K562 (cell line): ENCODE measurements at regions not wholly inside any gene's neighbourhood (a gene's known extent, or its start where the extent isn't known, plus 50 kb on each side); places are given as distances from the start of the nearest gene placed in this dataset.

ENCODE experiments used
- ATAC-seq: fragments of 200-7000 bp; cut with Tn5 transposase; 3 replicates; pipeline ENCODE4 v1.9.1; 2020; ENCODE audit warnings: moderate library complexity
- BruUV-seq: library from RNA; stranded (reverse); fragments of 400-500 nt; replicated peaks from 2 replicates; lab custom pipeline; 2021; lab: Mats Ljungman, UMichigan
- CTCF ChIA-PET: fragments of 300-600 bp; formaldehyde crosslinking; extraction: SDS; loops from one replicate; lab custom pipeline; 2021; ENCODE audit warnings: low intra/inter-chr PET ratio; lab: Yijun Ruan, JAX
- POLR2A ChIA-PET: fragments of 300-600, 350-650 bp; sonication (Branson Sonifier 250); formaldehyde crosslinking; extraction: SDS; loops from one replicate; lab custom pipeline; 2021; ENCODE audit warnings: antibody characterized with exemption, inconsistent platforms; lab: Yijun Ruan, JAX
- DNase-seq, 4 experiments: peaks; one replicate each; pipeline versions ENCODE4 v3.0.0 to v3.0.0-alpha.2; 2011 to 2018; ENCODE audit warnings: low spot score in 3 of 4, mixed read lengths in 3 of 4; ENCODE audit errors: extremely low read depth in 1 of 4
- FAIRE-seq: peaks from 2 replicates; lab custom pipeline; 2011; peaks lifted over from hg19 to GRCh38; lab: Jason Lieb, UNC
- H2AFZ ChIP-seq: 2 replicates; pipeline ENCODE4 v1.6.0; 2011; ENCODE audit warnings: low read depth, low read length, control low read depth, inconsistent platforms
- H3K27ac ChIP-seq: fragments of 200-600 bp; 3 replicates; pipeline ENCODE4 v1.8.0; 2011; ENCODE audit warnings: low read depth, mild to moderate bottlenecking, control low read depth, inconsistent platforms, low read length, moderate library complexity, mixed read lengths; ENCODE audit errors: extremely low read depth
- H3K27me3 ChIP-seq, 2 experiments: fragments of 300-600 bp in 1 of 2; 2 replicates in 1 of 2; 3 replicates in 1 of 2; pipeline versions ENCODE4 v1.6.0 to v1.8.0; 2011; ENCODE audit warnings: inconsistent platforms in 2 of 2, low read length in 2 of 2, mild to moderate bottlenecking in 1 of 2, mixed read lengths in 1 of 2, moderate library complexity in 1 of 2; ENCODE audit not compliant: control insufficient read depth in 2 of 2, insufficient read depth in 2 of 2
- H3K36me3 ChIP-seq: fragments of 300-600 bp; 3 replicates; pipeline ENCODE4 v1.8.0; 2011; ENCODE audit warnings: mild to moderate bottlenecking, low read length, inconsistent platforms; ENCODE audit not compliant: control insufficient read depth, insufficient read depth
- H3K4me1 ChIP-seq, 2 experiments: fragments of 200-600 bp in 1 of 2; replicated peaks in 1 of 2; 2 replicates in 1 of 2; 3 replicates in 1 of 2; pipeline versions ENCODE4 v1.5.1 to v1.8.0; 2011; ENCODE audit warnings: inconsistent platforms in 2 of 2, low read length in 2 of 2, mild to moderate bottlenecking in 1 of 2, mixed read lengths in 1 of 2, moderate library complexity in 1 of 2; ENCODE audit not compliant: control insufficient read depth in 2 of 2, insufficient read depth in 2 of 2
- H3K4me2 ChIP-seq: 2 replicates; pipeline ENCODE4 v1.6.1; 2011; ENCODE audit warnings: low read length, control low read depth, inconsistent platforms, mixed read lengths; ENCODE audit not compliant: insufficient read depth
- H3K4me3 ChIP-seq: fragments of 200-600 bp; sonication (generic), shearing (Covaris generic); 2 replicates; pipeline ENCODE4 v1.5.1; 2016; ENCODE audit warnings: control low read depth, inconsistent platforms
- H3K79me2 ChIP-seq: fragments of 200-600 bp; 3 replicates; pipeline ENCODE4 v1.8.0; 2011; ENCODE audit warnings: low read length, inconsistent platforms; ENCODE audit not compliant: control insufficient read depth, insufficient read depth
- H3K9ac ChIP-seq, 2 experiments: 2 replicates each; pipeline versions ENCODE4 v1.6.0 to v1.6.1; 2011; ENCODE audit warnings: low read depth in 2 of 2, low read length in 2 of 2, control low read depth in 1 of 2, inconsistent platforms in 1 of 2, mild to moderate bottlenecking in 1 of 2, mixed read lengths in 1 of 2; ENCODE audit not compliant: insufficient read depth in 1 of 2
- H3K9me1 ChIP-seq: one replicate; pipeline ENCODE4 v1.6.0; 2011; ENCODE audit warnings: inconsistent platforms, mild to moderate bottlenecking, low read length, moderate library complexity; ENCODE audit not compliant: control insufficient read depth, insufficient read depth
- H3K9me3 ChIP-seq: replicated peaks from 2 replicates; pipeline ENCODE4 v1.5.1; 2011; ENCODE audit warnings: low read depth, low read length, inconsistent platforms; ENCODE audit not compliant: control insufficient read depth, insufficient read depth
- H4K20me1 ChIP-seq: replicated peaks from 2 replicates; pipeline ENCODE4 v1.6.1; 2011; ENCODE audit warnings: low read length, inconsistent platforms, mixed read lengths; ENCODE audit not compliant: control insufficient read depth, insufficient read depth
- CBFB ChIP-seq: sonication (generic); formaldehyde crosslinking; IDR thresholded peaks from 2 replicates; pipeline ENCODE4 v1.4.0; 2020; ENCODE audit warnings: mild to moderate bottlenecking, missing genetic modification reagents
- ESRRA ChIP-seq: fragments of 450-650 bp; IDR thresholded peaks from 2 replicates; pipeline ENCODE4 v1.6.1; 2014; ENCODE audit warnings: low read depth, mild to moderate bottlenecking, moderate library complexity, borderline replicate concordance
- FOSL1 ChIP-seq: fragments of 200-800 bp; sonication (Bioruptor generic); conservative IDR thresholded peaks from 2 replicates; pipeline ENCODE4 v1.6.1; 2016; ENCODE audit warnings: missing genetic modification characterization, missing compliant biosample characterization
- FOXJ3 ChIP-seq: sonication (generic); formaldehyde crosslinking; IDR thresholded peaks from 2 replicates; pipeline ENCODE4 v1.4.0; 2020; ENCODE audit warnings: mild to moderate bottlenecking, missing genetic modification reagents
- FOXK2 ChIP-seq, 2 experiments: fragments of 450-650 bp; IDR thresholded peaks in 1 of 2; conservative IDR thresholded peaks in 1 of 2; 2 replicates each; pipeline ENCODE4 v1.6.1; 2016; ENCODE audit warnings: low read depth in 2 of 2, mild to moderate bottlenecking in 1 of 2
- HNRNPUL1 ChIP-seq: fragments of 200-400 bp; formaldehyde crosslinking; IDR thresholded peaks from 2 replicates; pipeline ENCODE4 v1.6.1; 2017; ENCODE audit warnings: low read length
- MEIS2 ChIP-seq: fragments of 450-650 bp; IDR thresholded peaks from 2 replicates; pipeline ENCODE4 v1.6.1; 2014; ENCODE audit warnings: mild to moderate bottlenecking; ENCODE audit not compliant: partially characterized antibody
- SMARCA5 ChIP-seq: fragments of 450-650 bp; IDR thresholded peaks from 2 replicates; pipeline ENCODE4 v1.6.1; 2016
- TAF7 ChIP-seq: fragments of 450-650 bp; IDR thresholded peaks from 2 replicates; pipeline ENCODE4 v1.6.1; 2016; ENCODE audit warnings: missing genetic modification characterization, missing compliant biosample characterization
- ZBED1 ChIP-seq: IDR thresholded peaks from 2 replicates; pipeline ENCODE4 v1.6.1; 2014
- ZNF140 ChIP-seq: fragments of 250-450 bp; sonication (Bioruptor Pico); IDR thresholded peaks from 2 replicates; pipeline ENCODE4 v1.8.0; 2021; ENCODE audit warnings: moderate library complexity, mild to moderate bottlenecking, inconsistent platforms
- WGBS: fragments of 100-300 bp; shearing (Covaris generic); methylation state at CpG from one replicate; pipeline ENCODE4 v1.1.6; 2016; ENCODE audit warnings: low coverage, mixed read lengths; ENCODE audit not compliant: insufficient coverage; ENCODE audit errors: missing lambda C conversion rate; 5-methylcytosine and 5-hydroxymethylcytosine counted together
- in situ Hi-C: fragments of 300-500 bp; cut with MboI; formaldehyde crosslinking; loops from 4 replicates; pipeline ENCODE4 v1.15.0; 2018; ENCODE audit warnings: inconsistent platforms, mixed read lengths
- intact Hi-C: fragments of 100-400 bp; cut with micrococcal nuclease; formaldehyde crosslinking; loops from 2 replicates; pipeline ENCODE4 v1.14.2; 2022
- TF ChIP-seq, protein P1 (sequence below): fragments of 250-450 bp; sonication (Bioruptor Pico); IDR thresholded peaks from 2 replicates; pipeline ENCODE4 v1.6.1; 2021; ENCODE audit warnings: mild to moderate bottlenecking
- TF ChIP-seq, protein P2 (sequence below): IDR thresholded peaks from 2 replicates; pipeline ENCODE4 v1.6.1; 2011; ENCODE audit not compliant: insufficient read length; ENCODE audit errors: extremely low read depth
- TF ChIP-seq, protein P3 (sequence below): fragments of 250-450 bp; sonication (Bioruptor Pico); IDR thresholded peaks from 2 replicates; pipeline ENCODE4 v1.9.0; 2021; ENCODE audit warnings: mild to moderate bottlenecking
- TF ChIP-seq, protein P4 (sequence below): sonication (generic); formaldehyde crosslinking; IDR thresholded peaks from 2 replicates; pipeline ENCODE4 v1.8.1; 2023; ENCODE audit warnings: mild to moderate bottlenecking, missing genetic modification reagents
- TF ChIP-seq, protein P5 (sequence below): fragments of 250-450 bp; sonication (Bioruptor Pico); IDR thresholded peaks from 2 replicates; pipeline ENCODE4 v1.8.0; 2022; ENCODE audit warnings: inconsistent platforms

DNA sequence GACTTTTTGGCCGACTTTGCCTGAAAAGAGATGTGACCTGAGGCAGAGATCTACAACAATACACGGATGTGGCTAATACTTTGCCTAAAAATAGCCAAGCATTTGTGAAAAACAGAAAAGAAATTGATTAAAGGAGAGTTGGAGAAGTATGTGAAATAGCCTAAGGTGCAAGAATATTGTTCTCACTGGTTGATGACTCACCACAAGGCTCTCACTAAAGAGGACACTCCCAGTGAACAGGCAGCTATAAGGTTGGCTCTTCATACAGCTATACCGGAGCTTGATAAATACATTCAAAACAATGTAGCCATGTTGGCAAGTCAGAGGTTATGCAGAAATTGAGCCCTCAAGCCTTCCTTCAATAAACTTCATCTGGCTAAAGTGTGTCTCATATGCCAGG is 317.2 kb upstream of the GRAMD2B start (continued):
- TF ChIP-seq CBFB (no peak), SMARCA5 (no peak), FOXK2 (conservative IDR thresholded peaks at IDR 0.05 in 1 of 2, IDR thresholded peaks at IDR 0.05 in 1 of 2; ENCODE audit: low read depth in 2 of 2) (no peak)
- TF ChIP-seq, protein P1, sequence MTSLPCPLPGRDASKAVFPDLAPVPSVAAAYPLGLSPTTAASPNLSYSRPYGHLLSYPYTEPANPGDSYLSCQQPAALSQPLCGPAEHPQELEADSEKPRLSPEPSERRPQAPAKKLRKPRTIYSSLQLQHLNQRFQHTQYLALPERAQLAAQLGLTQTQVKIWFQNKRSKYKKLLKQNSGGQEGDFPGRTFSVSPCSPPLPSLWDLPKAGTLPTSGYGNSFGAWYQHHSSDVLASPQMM = no peak

DNA sequence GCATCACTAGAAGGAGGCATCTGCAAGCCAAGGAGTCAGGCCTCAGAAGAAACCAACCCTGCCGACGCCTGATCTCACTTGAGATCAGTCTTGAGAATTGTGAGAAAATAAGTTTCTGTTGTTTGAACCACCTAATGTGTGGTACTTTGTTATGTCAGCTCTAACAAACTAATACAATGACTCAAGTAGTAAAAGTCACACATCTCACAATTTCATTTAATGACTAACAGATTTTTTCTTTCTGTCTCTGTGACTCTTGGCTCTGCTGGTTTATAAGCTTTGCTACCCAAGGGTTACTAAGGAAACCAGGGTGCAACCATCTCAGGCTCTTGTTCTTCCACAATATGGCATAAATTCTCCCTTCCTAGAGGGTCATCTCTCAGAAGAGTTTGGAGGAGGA is 315.8 kb upstream of the GRAMD2B start:
- in situ Hi-C loops = no loop called here
- BruUV-seq = no TSS peak
- Histone ChIP-seq H3K79me2 (no peaks in the 10 kb centered on the region), H3K27me3 (no peaks in the 10 kb centered on the region), H4K20me1 (no peaks in the 10 kb centered on the region), H3K27ac (no peak overlapping the region), H3K4me1 (no peaks in the 10 kb centered on the region), H3K4me2 (no peak overlapping the region), H2AFZ (no peak overlapping the region), H3K9me3 (no peaks in the 10 kb centered on the region; the same call in 1 of the 2 replicates), H3K9ac (no peak overlapping the region), H3K9me1 (no peaks in the 10 kb centered on the region), H3K4me3 (no peak overlapping the region), H3K36me3 (no peaks in the 10 kb centered on the region)
- WGBS = 0% methylated on average over 2 of the region's 2 CpGs
- FAIRE-seq (no peak), ATAC-seq (no peak), DNase-seq (no peak)
- TF ChIP-seq HNRNPUL1 = no peak
- TF ChIP-seq, protein P2, sequence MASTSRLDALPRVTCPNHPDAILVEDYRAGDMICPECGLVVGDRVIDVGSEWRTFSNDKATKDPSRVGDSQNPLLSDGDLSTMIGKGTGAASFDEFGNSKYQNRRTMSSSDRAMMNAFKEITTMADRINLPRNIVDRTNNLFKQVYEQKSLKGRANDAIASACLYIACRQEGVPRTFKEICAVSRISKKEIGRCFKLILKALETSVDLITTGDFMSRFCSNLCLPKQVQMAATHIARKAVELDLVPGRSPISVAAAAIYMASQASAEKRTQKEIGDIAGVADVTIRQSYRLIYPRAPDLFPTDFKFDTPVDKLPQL = no peak
- no peak for TF ChIP-seq FOSL1
- TF ChIP-seq, protein P3, sequence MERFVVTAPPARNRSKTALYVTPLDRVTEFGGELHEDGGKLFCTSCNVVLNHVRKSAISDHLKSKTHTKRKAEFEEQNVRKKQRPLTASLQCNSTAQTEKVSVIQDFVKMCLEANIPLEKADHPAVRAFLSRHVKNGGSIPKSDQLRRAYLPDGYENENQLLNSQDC (CRISPR knock-in tag) = no peak
- TF ChIP-seq, protein P4, sequence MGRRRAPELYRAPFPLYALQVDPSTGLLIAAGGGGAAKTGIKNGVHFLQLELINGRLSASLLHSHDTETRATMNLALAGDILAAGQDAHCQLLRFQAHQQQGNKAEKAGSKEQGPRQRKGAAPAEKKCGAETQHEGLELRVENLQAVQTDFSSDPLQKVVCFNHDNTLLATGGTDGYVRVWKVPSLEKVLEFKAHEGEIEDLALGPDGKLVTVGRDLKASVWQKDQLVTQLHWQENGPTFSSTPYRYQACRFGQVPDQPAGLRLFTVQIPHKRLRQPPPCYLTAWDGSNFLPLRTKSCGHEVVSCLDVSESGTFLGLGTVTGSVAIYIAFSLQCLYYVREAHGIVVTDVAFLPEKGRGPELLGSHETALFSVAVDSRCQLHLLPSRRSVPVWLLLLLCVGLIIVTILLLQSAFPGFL (CRISPR knock-in tag) = no peak
- TF ChIP-seq TAF7 (tag) = no peak
- no peak for TF ChIP-seq ESRRA
- TF ChIP-seq ZBED1 = no peak
- TF ChIP-seq MEIS2 = no peak
- TF ChIP-seq ZNF140 (CRISPR knock-in tag) = no peak
- TF ChIP-seq, protein P5, sequence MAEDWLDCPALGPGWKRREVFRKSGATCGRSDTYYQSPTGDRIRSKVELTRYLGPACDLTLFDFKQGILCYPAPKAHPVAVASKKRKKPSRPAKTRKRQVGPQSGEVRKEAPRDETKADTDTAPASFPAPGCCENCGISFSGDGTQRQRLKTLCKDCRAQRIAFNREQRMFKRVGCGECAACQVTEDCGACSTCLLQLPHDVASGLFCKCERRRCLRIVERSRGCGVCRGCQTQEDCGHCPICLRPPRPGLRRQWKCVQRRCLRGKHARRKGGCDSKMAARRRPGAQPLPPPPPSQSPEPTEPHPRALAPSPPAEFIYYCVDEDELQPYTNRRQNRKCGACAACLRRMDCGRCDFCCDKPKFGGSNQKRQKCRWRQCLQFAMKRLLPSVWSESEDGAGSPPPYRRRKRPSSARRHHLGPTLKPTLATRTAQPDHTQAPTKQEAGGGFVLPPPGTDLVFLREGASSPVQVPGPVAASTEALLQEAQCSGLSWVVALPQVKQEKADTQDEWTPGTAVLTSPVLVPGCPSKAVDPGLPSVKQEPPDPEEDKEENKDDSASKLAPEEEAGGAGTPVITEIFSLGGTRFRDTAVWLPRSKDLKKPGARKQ (CRISPR knock-in tag) = no peak
- no peak for TF ChIP-seq FOXJ3 (CRISPR knock-in tag)
- ChIA-PET POLR2A (no interaction called here), CTCF (no interaction called here)
- intact Hi-C loops = no loop called here
